H1 (cell line): ENCODE measurements at regions not wholly inside any gene's neighbourhood (a gene's known extent, or its start where the extent isn't known, plus 50 kb on each side); places are given as distances from the start of the nearest gene placed in this dataset.

Experiments
- ATF2 ChIP-seq: IDR thresholded peaks from 2 replicates; pipeline ENCODE4 v1.6.1; 2012; ENCODE audit warnings: low read length, inconsistent platforms
- CBX5 ChIP-seq: fragments of 300-800, 300-1000 bp; sonication (generic); IDR thresholded peaks from 2 replicates; pipeline ENCODE4 v1.7.1; 2016; ENCODE audit warnings: antibody characterized with exemption, low read length, low read depth
- CTCF ChIP-seq, 3 experiments: IDR thresholded peaks; 1 replicate in 2 of 3; 2 replicates in 1 of 3; pipeline versions ENCODE4 v1.5.1 to v1.6.1; 2011; ENCODE audit warnings: low read length in 3 of 3, mild to moderate bottlenecking in 3 of 3, inconsistent platforms in 2 of 3, low read depth in 1 of 3, moderate library complexity in 1 of 3; ENCODE audit not compliant: insufficient read depth in 1 of 3; ENCODE audit errors: control extremely low read depth in 1 of 3
- EZH2 ChIP-seq: fragments of 200-600 bp; sonication (generic); IDR thresholded peaks from 2 replicates; pipeline ENCODE4 v1.7.1; 2012; ENCODE audit warnings: low read depth, mild to moderate bottlenecking, moderate library complexity, low read length, inconsistent platforms; ENCODE audit not compliant: severe bottlenecking
- GABPA ChIP-seq: IDR thresholded peaks from 2 replicates; pipeline ENCODE4 v1.6.1; 2011; ENCODE audit warnings: mild to moderate bottlenecking, low read length, moderate library complexity, borderline replicate concordance; ENCODE audit not compliant: insufficient read depth
- GTF2F1 ChIP-seq: IDR thresholded peaks from 2 replicates; pipeline ENCODE4 v1.6.1; 2012; ENCODE audit warnings: low read depth, low read length, improper control_type of control experiment, borderline replicate concordance
- JUND ChIP-seq: IDR thresholded peaks from 2 replicates; pipeline ENCODE4 v1.6.1; 2011; ENCODE audit warnings: mild to moderate bottlenecking, improper control_type of control experiment, low read length
- KDM1A ChIP-seq: fragments of 200-600, 300-600 bp; sonication (generic); IDR thresholded peaks from 2 replicates; pipeline ENCODE4 v1.7.1; 2016; ENCODE audit warnings: mild to moderate bottlenecking, low read length, borderline replicate concordance
- POLR2A ChIP-seq, 2 experiments: IDR thresholded peaks; 1 replicate in 1 of 2; 2 replicates in 1 of 2; pipeline ENCODE4 v1.6.1; 2011; ENCODE audit warnings: low read depth in 2 of 2, low read length in 2 of 2, mild to moderate bottlenecking in 2 of 2; ENCODE audit errors: control extremely low read depth in 1 of 2
- USF2 ChIP-seq: IDR thresholded peaks from 2 replicates; pipeline ENCODE4 v1.6.1; 2011; ENCODE audit warnings: low read length, improper control_type of control experiment
- ZNF274 ChIP-seq: IDR thresholded peaks from 2 replicates; pipeline ENCODE4 v1.7.0; 2012; ENCODE audit warnings: low read length, borderline replicate concordance; ENCODE audit errors: extremely low read depth
- TF ChIP-seq, protein P1 (sequence below): IDR thresholded peaks from 2 replicates; pipeline ENCODE4 v1.6.1; 2011; ENCODE audit warnings: low read depth, mild to moderate bottlenecking, low read length; ENCODE audit not compliant: insufficient read depth

GRCh38 chr11:106208760-106209159 is 131.3 kb downstream of the AASDHPPT start:
- TF ChIP-seq POLR2A (IDR thresholded peaks at IDR 0.05; ENCODE audit: control extremely low read depth in 1 of 2, low read depth in 2 of 2, low read length in 2 of 2) (no peak), GABPA (no peak), CTCF (IDR thresholded peaks at IDR 0.05; ENCODE audit: control extremely low read depth in 1 of 3, insufficient read depth in 1 of 3, low read depth in 1 of 3, low read length in 3 of 3) (no peak), ZNF274 (no peak), JUND (no peak), EZH2 (no peak), KDM1A (no peak), CBX5 (no peak), GTF2F1 (no peak), USF2 (no peak), ATF2 (no peak)
- TF ChIP-seq, protein P1, sequence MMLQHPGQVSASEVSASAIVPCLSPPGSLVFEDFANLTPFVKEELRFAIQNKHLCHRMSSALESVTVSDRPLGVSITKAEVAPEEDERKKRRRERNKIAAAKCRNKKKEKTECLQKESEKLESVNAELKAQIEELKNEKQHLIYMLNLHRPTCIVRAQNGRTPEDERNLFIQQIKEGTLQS: no peak
